NCI-H1694 (cell line): ENCODE measurements at regions not wholly inside any gene's neighbourhood (a gene's known extent, or its start where the extent isn't known, plus 50 kb on each side); places are given as distances from the start of the nearest gene placed in this dataset.

Source experiments
- DNase-seq: peaks from one replicate; lab custom pipeline; 2025; lab: John Stamatoyannopoulos, UW

GRCh38 chr10:123557366-123558108 is 108.6 kb upstream of the GPR26 start:
- no peak for DNase-seq

GRCh38 chr10:123558651-123559050 is 107.5 kb upstream of the GPR26 start:
- DNase-seq: no peak

GRCh38 chr10:123559066-123559822 is 106.9 kb upstream of the GPR26 start:
- DNase-seq: no peak

GRCh38 chr10:123559823-123560092 is 106.4 kb upstream of the GPR26 start:
- no peak for DNase-seq

GRCh38 chr10:123560301-123561140 is 105.6 kb upstream of the GPR26 start:
- DNase-seq: no peak

GRCh38 chr10:123561141-123561440 is 105.1 kb upstream of the GPR26 start:
- DNase-seq: no peak

- DNase-seq: no peak
Observed at GRCh38 chr10:123562387-123562786, 103.8 kb upstream of the GPR26 start.

- no peak for DNase-seq
Observed at GRCh38 chr10:123562811-123563580, 103.2 kb upstream of the GPR26 start.

GRCh38 chr10:123563581-123563855 is 102.6 kb upstream of the GPR26 start:
- DNase-seq: no peak

GRCh38 chr10:123563994-123564393 is 102.2 kb upstream of the GPR26 start:
- DNase-seq: no peak

- DNase-seq: no peak
Observed at GRCh38 chr10:123564631-123565030, 101.5 kb upstream of the GPR26 start.

GRCh38 chr10:123565691-123566660 is 100.2 kb upstream of the GPR26 start:
- no peak for DNase-seq

- DNase-seq: no peak
Observed at GRCh38 chr10:123567984-123568739, 98.0 kb upstream of the GPR26 start.

- DNase-seq: no peak
Observed at GRCh38 chr10:123568751-123569150, 97.4 kb upstream of the GPR26 start.

- no peak for DNase-seq
Observed at GRCh38 chr10:123569436-123570035, 96.6 kb upstream of the GPR26 start.

- DNase-seq: no peak
Observed at GRCh38 chr10:123570051-123570897, 95.9 kb upstream of the GPR26 start.

- no peak for DNase-seq
Observed at GRCh38 chr10:123570898-123571515, 95.1 kb upstream of the GPR26 start.

GRCh38 chr10:123571978-123572377 is 94.2 kb upstream of the GPR26 start:
- no peak for DNase-seq
